IPS-20b (cell line): ENCODE measurements at regions not wholly inside any gene's neighbourhood (a gene's known extent, or its start where the extent isn't known, plus 50 kb on each side); places are given as distances from the start of the nearest gene placed in this dataset.
"Not testable (repeated sequence)": the region's sequence is repeated elsewhere in the genome, so short reads cannot be mapped to it uniquely, and the experiment has no call there.

Source experiments
- H3K27ac ChIP-seq: one replicate; pipeline ENCODE4 v1.5.1; 2013; ENCODE audit warnings: low read length
- H3K27me3 ChIP-seq: 2 replicates; pipeline ENCODE4 v1.6.1; 2013; ENCODE audit warnings: mild to moderate bottlenecking, low read length, inconsistent platforms; ENCODE audit not compliant: insufficient read depth
- H3K36me3 ChIP-seq: 2 replicates; pipeline ENCODE4 v1.6.1; 2013; ENCODE audit warnings: low read depth, mild to moderate bottlenecking, inconsistent platforms, low read length, moderate library complexity; ENCODE audit not compliant: insufficient read depth
- H3K4me1 ChIP-seq: 2 replicates; pipeline ENCODE4 v1.6.1; 2013; ENCODE audit warnings: mild to moderate bottlenecking, control low read depth, inconsistent platforms, low read length, moderate library complexity; ENCODE audit not compliant: insufficient read depth
- H3K4me3 ChIP-seq: 2 replicates; pipeline ENCODE4 v1.5.1; 2013; ENCODE audit warnings: mild to moderate bottlenecking, low read length, inconsistent platforms
- H3K9ac ChIP-seq: 2 replicates; pipeline ENCODE4 v1.6.1; 2013; ENCODE audit warnings: low read depth, mild to moderate bottlenecking, inconsistent platforms, low read length, moderate library complexity
- H3K9me3 ChIP-seq: 2 replicates; pipeline ENCODE4 v1.6.1; 2013; ENCODE audit warnings: mild to moderate bottlenecking, low read depth, low read length, inconsistent platforms; ENCODE audit not compliant: insufficient read depth

GRCh38 chr9:42288002-42288864 lies 104.8 kb downstream of the SPATA31A6 start:
- not testable (repeated sequence) for H3K9ac ChIP-seq, H3K9me3 ChIP-seq, H3K27me3 ChIP-seq, H3K4me1 ChIP-seq, H3K27ac ChIP-seq, H3K4me3 ChIP-seq, H3K36me3 ChIP-seq

- H3K36me3 ChIP-seq, H3K9ac ChIP-seq, H3K4me1 ChIP-seq, H3K4me3 ChIP-seq, H3K27ac ChIP-seq, H3K27me3 ChIP-seq, H3K9me3 ChIP-seq: not testable (repeated sequence)
These were observed 105.4 kb downstream of the SPATA31A6 start for GRCh38 chr9:42288865-42289229.

GRCh38 chr9:42300124-42300523 lies 116.7 kb downstream of the SPATA31A6 start:
- H3K4me1 ChIP-seq, H3K9ac ChIP-seq, H3K9me3 ChIP-seq, H3K27ac ChIP-seq, H3K36me3 ChIP-seq, H3K27me3 ChIP-seq, H3K4me3 ChIP-seq: not testable (repeated sequence)

- H3K36me3 ChIP-seq, H3K27me3 ChIP-seq, H3K9me3 ChIP-seq, H3K4me1 ChIP-seq: not testable (repeated sequence)
- Histone ChIP-seq H3K4me3 (peak overlapping the region; percentile 54; the same call in 1 of the 2 replicates), H3K9ac (peak overlapping the region; percentile 77), H3K27ac (peak overlapping the region; percentile 56)
These were observed 123.2 kb downstream of the SPATA31A6 start for GRCh38 chr9:42306625-42307024.

- H3K4me3 ChIP-seq, result peak overlapping the region; percentile 54; the same call in 1 of the 2 replicates
- H3K36me3 ChIP-seq, H3K9me3 ChIP-seq, H3K27me3 ChIP-seq, H3K4me1 ChIP-seq: not testable (repeated sequence)
- H3K9ac ChIP-seq, result peak overlapping the region; percentile 77; the same call in 1 of the 2 replicates
- peak overlapping the region; percentile 56 for H3K27ac ChIP-seq
These were observed 124.0 kb downstream of the SPATA31A6 start for GRCh38 chr9:42307449-42307848.

GRCh38 chr9:42310972-42311371 lies 127.5 kb downstream of the SPATA31A6 start:
- H3K9ac ChIP-seq, H3K27ac ChIP-seq, H3K4me3 ChIP-seq, H3K9me3 ChIP-seq, H3K27me3 ChIP-seq, H3K4me1 ChIP-seq, H3K36me3 ChIP-seq: not testable (repeated sequence)

GRCh38 chr9:42316026-42316425 lies 132.6 kb downstream of the SPATA31A6 start:
- not testable (repeated sequence) for H3K36me3 ChIP-seq, H3K27ac ChIP-seq, H3K9ac ChIP-seq, H3K9me3 ChIP-seq, H3K4me3 ChIP-seq, H3K4me1 ChIP-seq, H3K27me3 ChIP-seq

GRCh38 chr9:42317677-42318076 lies 134.2 kb downstream of the SPATA31A6 start:
- not testable (repeated sequence) for H3K4me3 ChIP-seq, H3K27ac ChIP-seq, H3K4me1 ChIP-seq, H3K9ac ChIP-seq, H3K36me3 ChIP-seq, H3K9me3 ChIP-seq, H3K27me3 ChIP-seq

GRCh38 chr9:42323084-42323809 lies 139.8 kb downstream of the SPATA31A6 start:
- H3K27me3 ChIP-seq, H3K9me3 ChIP-seq, H3K9ac ChIP-seq, H3K27ac ChIP-seq, H3K4me3 ChIP-seq, H3K36me3 ChIP-seq: not testable (repeated sequence)
- peaks cover 21% of the 10 kb centered on the region; the same call in 1 of the 2 replicates for H3K4me1 ChIP-seq

- H3K9ac ChIP-seq, H3K27ac ChIP-seq, H3K4me3 ChIP-seq, H3K9me3 ChIP-seq, H3K36me3 ChIP-seq, H3K27me3 ChIP-seq: not testable (repeated sequence)
- H3K4me1 ChIP-seq, result peaks cover 22% of the 10 kb centered on the region; the same call in 1 of the 2 replicates
These were observed 141.7 kb downstream of the SPATA31A6 start for GRCh38 chr9:42325142-42325541.

- H3K36me3 ChIP-seq, H3K9ac ChIP-seq, H3K27me3 ChIP-seq, H3K9me3 ChIP-seq, H3K4me3 ChIP-seq, H3K27ac ChIP-seq: not testable (repeated sequence)
- peaks cover 22% of the 10 kb centered on the region; the same call in 1 of the 2 replicates for H3K4me1 ChIP-seq
These were observed 142.1 kb downstream of the SPATA31A6 start for GRCh38 chr9:42325561-42325960.

GRCh38 chr9:42326482-42326881 lies 143.0 kb downstream of the SPATA31A6 start:
- H3K4me3 ChIP-seq, H3K9me3 ChIP-seq, H3K27me3 ChIP-seq, H3K27ac ChIP-seq, H3K36me3 ChIP-seq: not testable (repeated sequence)
- Histone ChIP-seq H3K4me1 (peaks cover 22% of the 10 kb centered on the region; the same call in 1 of the 2 replicates), H3K9ac (peak overlapping the region; percentile 64; the same call in 1 of the 2 replicates)
